ENCODE measurements at regions not wholly inside any gene's neighbourhood (a gene's known extent, or its start where the extent isn't known, plus 50 kb on each side); places are given as distances from the start of the nearest gene placed in this dataset.

DNA sequence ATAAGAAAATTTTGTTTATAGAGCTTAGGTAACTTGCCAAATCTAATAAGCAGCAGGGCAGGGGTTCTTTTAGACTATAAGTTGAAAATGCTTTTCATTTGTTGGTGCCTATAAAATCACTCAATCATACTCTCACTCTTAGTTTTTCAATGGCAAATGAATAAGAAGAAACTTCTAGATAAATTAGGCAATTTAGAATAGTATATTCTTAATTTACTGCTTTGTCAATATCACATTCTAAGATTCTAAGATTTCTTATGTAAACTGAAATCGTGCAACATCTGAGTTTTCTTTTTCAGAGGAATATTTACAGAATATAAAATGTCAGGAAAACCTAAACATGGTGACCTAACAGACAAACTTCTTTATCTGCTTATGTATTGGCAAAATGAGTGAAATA lies 849.0 kb downstream of the DTWD2 start (continued):
- TF ChIP-seq RFX5 (IDR thresholded peaks at IDR 0.05; ENCODE audit: low read depth, low read length) (no peak), SMARCA5 (IDR thresholded peaks at IDR 0.05) (no peak), TARDBP (IDR thresholded peaks at IDR 0.05; ENCODE audit: borderline replicate concordance) (no peak), SREBF2 (IDR thresholded peaks at IDR 0.05; ENCODE audit: low read length) (no peak)
- TF ChIP-seq, protein P1, sequence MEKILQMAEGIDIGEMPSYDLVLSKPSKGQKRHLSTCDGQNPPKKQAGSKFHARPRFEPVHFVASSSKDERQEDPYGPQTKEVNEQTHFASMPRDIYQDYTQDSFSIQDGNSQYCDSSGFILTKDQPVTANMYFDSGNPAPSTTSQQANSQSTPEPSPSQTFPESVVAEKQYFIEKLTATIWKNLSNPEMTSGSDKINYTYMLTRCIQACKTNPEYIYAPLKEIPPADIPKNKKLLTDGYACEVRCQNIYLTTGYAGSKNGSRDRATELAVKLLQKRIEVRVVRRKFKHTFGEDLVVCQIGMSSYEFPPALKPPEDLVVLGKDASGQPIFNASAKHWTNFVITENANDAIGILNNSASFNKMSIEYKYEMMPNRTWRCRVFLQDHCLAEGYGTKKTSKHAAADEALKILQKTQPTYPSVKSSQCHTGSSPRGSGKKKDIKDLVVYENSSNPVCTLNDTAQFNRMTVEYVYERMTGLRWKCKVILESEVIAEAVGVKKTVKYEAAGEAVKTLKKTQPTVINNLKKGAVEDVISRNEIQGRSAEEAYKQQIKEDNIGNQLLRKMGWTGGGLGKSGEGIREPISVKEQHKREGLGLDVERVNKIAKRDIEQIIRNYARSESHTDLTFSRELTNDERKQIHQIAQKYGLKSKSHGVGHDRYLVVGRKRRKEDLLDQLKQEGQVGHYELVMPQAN (conservative IDR thresholded peaks at IDR 0.05), result no peak
- TF ChIP-seq, protein P2, sequence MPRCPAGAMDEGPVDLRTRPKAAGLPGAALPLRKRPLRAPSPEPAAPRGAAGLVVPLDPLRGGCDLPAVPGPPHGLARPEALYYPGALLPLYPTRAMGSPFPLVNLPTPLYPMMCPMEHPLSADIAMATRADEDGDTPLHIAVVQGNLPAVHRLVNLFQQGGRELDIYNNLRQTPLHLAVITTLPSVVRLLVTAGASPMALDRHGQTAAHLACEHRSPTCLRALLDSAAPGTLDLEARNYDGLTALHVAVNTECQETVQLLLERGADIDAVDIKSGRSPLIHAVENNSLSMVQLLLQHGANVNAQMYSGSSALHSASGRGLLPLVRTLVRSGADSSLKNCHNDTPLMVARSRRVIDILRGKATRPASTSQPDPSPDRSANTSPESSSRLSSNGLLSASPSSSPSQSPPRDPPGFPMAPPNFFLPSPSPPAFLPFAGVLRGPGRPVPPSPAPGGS (IDR thresholded peaks at IDR 0.05; ENCODE audit: borderline replicate concordance, insufficient read depth, low read depth, low read length, poor library complexity, severe bottlenecking), result no peak

DNA sequence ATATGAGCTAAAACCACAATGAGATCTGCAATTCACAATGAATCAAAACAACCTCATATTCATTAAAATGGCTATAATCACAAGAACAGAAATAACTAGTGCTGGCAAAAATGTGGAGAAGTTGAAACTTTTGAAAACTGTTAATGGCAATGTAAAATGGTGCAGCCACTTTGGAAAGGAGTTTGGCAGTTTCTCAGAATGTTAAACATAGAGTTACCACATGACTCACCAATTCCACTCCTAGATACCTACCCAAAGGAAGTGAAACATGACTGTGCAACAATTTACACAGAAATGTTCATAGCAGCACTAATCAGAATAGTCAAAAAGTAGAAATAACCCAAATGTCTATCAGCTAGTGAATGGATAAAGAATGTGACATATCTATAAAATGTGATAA lies 862.2 kb downstream of the DTWD2 start:
- no TSS peak for BruUV-seq (replicated peaks)
- no peak overlapping the region for H3K4me2 ChIP-seq (ENCODE audit: control insufficient read depth, insufficient read depth)
- no peaks in the 10 kb centered on the region for H3K79me2 ChIP-seq (ENCODE audit: control insufficient read depth, insufficient read depth, low read length)
- H3K27ac ChIP-seq (ENCODE audit: control insufficient read depth, insufficient read depth), result no peak overlapping the region
- intact Hi-C loops (cut with micrococcal nuclease; ENCODE audit: unreplicated experiment), result no loop called here
- ChIA-PET CTCF (no interaction called here), POLR2A (no interaction called here), RAD21 (ENCODE audit: unreplicated experiment) (no interaction called here), SMC1A (ENCODE audit: uncharacterized antibody, unreplicated experiment) (no interaction called here)
- no peak overlapping the region for H3K9ac ChIP-seq (ENCODE audit: control insufficient read depth, insufficient read depth, low read length)
- in situ Hi-C loops (cut with MboI), result no loop called here
- no peak overlapping the region for H3K4me3 ChIP-seq
- no peaks in the 10 kb centered on the region for H3K4me1 ChIP-seq (ENCODE audit: control insufficient read depth, insufficient read depth, low read length)
- DNase-seq (ENCODE audit: low read depth, low spot score) (no peak), ATAC-seq (peak; percentile 38; the same call in 2 of the 3 replicates), FAIRE-seq (no peak)
- H3K9me3 ChIP-seq (replicated peaks; ENCODE audit: control insufficient read depth, insufficient read depth, low read length), result no peaks in the 10 kb centered on the region
- H2AFZ ChIP-seq (ENCODE audit: control insufficient read depth, low read depth, low read length), result no peak overlapping the region
- no peaks in the 10 kb centered on the region for H3K36me3 ChIP-seq (ENCODE audit: control insufficient read depth in 2 of 2, insufficient read depth in 2 of 2, low read length in 1 of 2)
- no peaks in the 10 kb centered on the region for H3K27me3 ChIP-seq (replicated peaks in 1 of 2; ENCODE audit: control insufficient read depth in 2 of 2, insufficient read depth in 2 of 2, low read length in 1 of 2)
- no peaks in the 10 kb centered on the region for H4K20me1 ChIP-seq (ENCODE audit: control insufficient read depth, insufficient read depth)
- TF ChIP-seq RELA (IDR thresholded peaks at IDR 0.05; ENCODE audit: borderline replicate concordance, partially characterized antibody) (no peak), CREB1 (IDR thresholded peaks at IDR 0.05; ENCODE audit: low read depth) (no peak), NFIC (IDR thresholded peaks at IDR 0.05; ENCODE audit: low read depth, low read length) (no peak), SMC3 (IDR thresholded peaks at IDR 0.05; ENCODE audit: borderline replicate concordance, low read length) (no peak), LARP7 (IDR thresholded peaks at IDR 0.05) (no peak), HDAC6 (IDR thresholded peaks at IDR 0.05; ENCODE audit: unreplicated experiment) (no peak), IRF4 (IDR thresholded peaks at IDR 0.05; ENCODE audit: low read depth, low read length) (no peak), CHD2 (IDR thresholded peaks at IDR 0.05; ENCODE audit: borderline replicate concordance, low read depth, low read length) (no peak), CBFB (IDR thresholded peaks at IDR 0.05; ENCODE audit: low read depth) (no peak), IKZF2 (IDR thresholded peaks at IDR 0.05) (no peak), RB1 (IDR thresholded peaks at IDR 0.05; ENCODE audit: borderline replicate concordance) (no peak), SUPT20H (IDR thresholded peaks at IDR 0.05; ENCODE audit: borderline replicate concordance, control insufficient read depth, low read depth, low read length) (no peak), POU2F2 (IDR thresholded peaks at IDR 0.05; ENCODE audit: borderline replicate concordance, low read depth, low read length) (no peak), BMI1 (IDR thresholded peaks at IDR 0.05; ENCODE audit: borderline replicate concordance) (no peak)
- TF ChIP-seq, protein P3, sequence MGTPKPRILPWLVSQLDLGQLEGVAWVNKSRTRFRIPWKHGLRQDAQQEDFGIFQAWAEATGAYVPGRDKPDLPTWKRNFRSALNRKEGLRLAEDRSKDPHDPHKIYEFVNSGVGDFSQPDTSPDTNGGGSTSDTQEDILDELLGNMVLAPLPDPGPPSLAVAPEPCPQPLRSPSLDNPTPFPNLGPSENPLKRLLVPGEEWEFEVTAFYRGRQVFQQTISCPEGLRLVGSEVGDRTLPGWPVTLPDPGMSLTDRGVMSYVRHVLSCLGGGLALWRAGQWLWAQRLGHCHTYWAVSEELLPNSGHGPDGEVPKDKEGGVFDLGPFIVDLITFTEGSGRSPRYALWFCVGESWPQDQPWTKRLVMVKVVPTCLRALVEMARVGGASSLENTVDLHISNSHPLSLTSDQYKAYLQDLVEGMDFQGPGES (IDR thresholded peaks at IDR 0.05), result no peak
- TF ChIP-seq, protein P4, sequence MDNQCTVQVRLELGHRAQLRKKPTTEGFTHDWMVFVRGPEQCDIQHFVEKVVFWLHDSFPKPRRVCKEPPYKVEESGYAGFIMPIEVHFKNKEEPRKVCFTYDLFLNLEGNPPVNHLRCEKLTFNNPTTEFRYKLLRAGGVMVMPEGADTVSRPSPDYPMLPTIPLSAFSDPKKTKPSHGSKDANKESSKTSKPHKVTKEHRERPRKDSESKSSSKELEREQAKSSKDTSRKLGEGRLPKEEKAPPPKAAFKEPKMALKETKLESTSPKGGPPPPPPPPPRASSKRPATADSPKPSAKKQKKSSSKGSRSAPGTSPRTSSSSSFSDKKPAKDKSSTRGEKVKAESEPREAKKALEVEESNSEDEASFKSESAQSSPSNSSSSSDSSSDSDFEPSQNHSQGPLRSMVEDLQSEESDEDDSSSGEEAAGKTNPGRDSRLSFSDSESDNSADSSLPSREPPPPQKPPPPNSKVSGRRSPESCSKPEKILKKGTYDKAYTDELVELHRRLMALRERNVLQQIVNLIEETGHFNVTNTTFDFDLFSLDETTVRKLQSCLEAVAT (IDR thresholded peaks at IDR 0.05), result no peak

Data from GM12878 (cell line).